SU-DHL-6 (cell line): ENCODE measurements at regions not wholly inside any gene's neighbourhood (a gene's known extent, or its start where the extent isn't known, plus 50 kb on each side); places are given as distances from the start of the nearest gene placed in this dataset.

Experiments
- EZH2phosphoT487 ChIP-seq: fragments of 200-600 bp; sonication (generic), shearing (Covaris generic); conservative IDR thresholded peaks from 2 replicates; pipeline ENCODE4 v1.6.1; 2018; ENCODE audit warnings: mild to moderate bottlenecking, antibody characterized with exemption, low read length, moderate library complexity, mixed read lengths
- TF ChIP-seq, protein P1 (sequence below): fragments of 200-600 bp; sonication (generic); IDR thresholded peaks from one replicate; pipeline ENCODE4 v1.5.1; 2017; ENCODE audit warnings: antibody characterized with exemption, mild to moderate bottlenecking, low read length, moderate library complexity; ENCODE audit not compliant: insufficient read depth, poor library complexity, severe bottlenecking

DNA sequence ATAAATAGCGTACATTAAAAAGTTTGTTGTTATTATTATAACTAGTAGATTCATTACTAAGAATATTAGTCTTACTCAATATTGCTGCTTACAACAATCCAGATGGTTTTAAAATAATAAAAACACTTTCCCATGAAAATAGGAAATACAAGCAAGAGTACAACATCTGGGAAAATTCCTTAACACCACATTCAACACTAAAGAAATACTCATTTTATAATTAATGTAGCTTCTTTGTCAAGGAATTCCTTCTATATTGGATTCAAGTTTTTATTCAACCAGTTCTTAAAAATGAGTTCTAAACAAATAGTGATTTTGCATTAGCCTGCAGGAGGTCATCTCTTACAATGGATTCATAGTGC lies 650.3 kb upstream of the SLC35B3 start:
- no peak for TF ChIP-seq EZH2phosphoT487
- TF ChIP-seq, protein P1, sequence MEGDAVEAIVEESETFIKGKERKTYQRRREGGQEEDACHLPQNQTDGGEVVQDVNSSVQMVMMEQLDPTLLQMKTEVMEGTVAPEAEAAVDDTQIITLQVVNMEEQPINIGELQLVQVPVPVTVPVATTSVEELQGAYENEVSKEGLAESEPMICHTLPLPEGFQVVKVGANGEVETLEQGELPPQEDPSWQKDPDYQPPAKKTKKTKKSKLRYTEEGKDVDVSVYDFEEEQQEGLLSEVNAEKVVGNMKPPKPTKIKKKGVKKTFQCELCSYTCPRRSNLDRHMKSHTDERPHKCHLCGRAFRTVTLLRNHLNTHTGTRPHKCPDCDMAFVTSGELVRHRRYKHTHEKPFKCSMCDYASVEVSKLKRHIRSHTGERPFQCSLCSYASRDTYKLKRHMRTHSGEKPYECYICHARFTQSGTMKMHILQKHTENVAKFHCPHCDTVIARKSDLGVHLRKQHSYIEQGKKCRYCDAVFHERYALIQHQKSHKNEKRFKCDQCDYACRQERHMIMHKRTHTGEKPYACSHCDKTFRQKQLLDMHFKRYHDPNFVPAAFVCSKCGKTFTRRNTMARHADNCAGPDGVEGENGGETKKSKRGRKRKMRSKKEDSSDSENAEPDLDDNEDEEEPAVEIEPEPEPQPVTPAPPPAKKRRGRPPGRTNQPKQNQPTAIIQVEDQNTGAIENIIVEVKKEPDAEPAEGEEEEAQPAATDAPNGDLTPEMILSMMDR: no peak
